ENCODE measurements at regions not wholly inside any gene's neighbourhood (a gene's known extent, or its start where the extent isn't known, plus 50 kb on each side); places are given as distances from the start of the nearest gene placed in this dataset.
A peak's percentile ranks its signal among the peaks of the same experiment; 100 is the strongest.

GRCh38 chr3:99418209-99418635 is 220.2 kb upstream of the COL8A1 start:
- ATAC-seq (peak; percentile 82), FAIRE-seq (peak; percentile 52), DNase-seq (ENCODE audit: low read depth, low spot score) (peak; percentile 52)
- no peak overlapping the region; the same call in 1 of the 2 replicates for H3K9ac ChIP-seq (ENCODE audit: control insufficient read depth, insufficient read depth, low read length)
- peaks cover 11% of the 10 kb centered on the region for H3K4me1 ChIP-seq (ENCODE audit: control insufficient read depth, insufficient read depth, low read length)
- intact Hi-C loops (cut with micrococcal nuclease; ENCODE audit: unreplicated experiment) = loop anchor here (1.0 to 10.0 kb wide), 2 partner anchors 87 to 863 kb away; no protein-coding TSS in a partner anchor
- no peaks in the 10 kb centered on the region for H3K36me3 ChIP-seq (ENCODE audit: control insufficient read depth in 2 of 2, insufficient read depth in 2 of 2, low read length in 1 of 2)
- ChIA-PET POLR2A (interaction anchor here (0.9 kb wide), 1 partner anchor 11 kb away, joined by 3 read pairs; no protein-coding TSS in a partner anchor), CTCF (interaction anchor here (1.0 to 1.5 kb wide), 5 partner anchors 9 to 83 kb away, joined by 3 to 6 read pairs (median 4); no protein-coding TSS in a partner anchor), RAD21 (ENCODE audit: unreplicated experiment) (interaction anchor here (0.7 to 1.9 kb wide), 7 partner anchors 9 to 114 kb away, joined by 3 to 10 read pairs (median 4); no protein-coding TSS in a partner anchor), SMC1A (ENCODE audit: uncharacterized antibody, unreplicated experiment) (interaction anchor here (0.7 to 1.8 kb wide), 6 partner anchors 8 to 214 kb away, joined by 3 to 11 read pairs (median 4); no protein-coding TSS in a partner anchor)
- no peak overlapping the region for H3K4me3 ChIP-seq
- peak overlapping the region; percentile 47 for H3K4me2 ChIP-seq (ENCODE audit: control insufficient read depth, insufficient read depth)
- no TSS peak for BruUV-seq (replicated peaks)
- in situ Hi-C loops (cut with MboI) = no loop called here
- H2AFZ ChIP-seq (ENCODE audit: control insufficient read depth, low read depth, low read length) = peak overlapping the region; percentile 72
- H3K27me3 ChIP-seq (replicated peaks in 1 of 2; ENCODE audit: control insufficient read depth in 2 of 2, insufficient read depth in 2 of 2, low read length in 1 of 2) = no peaks in the 10 kb centered on the region
- no peaks in the 10 kb centered on the region for H3K79me2 ChIP-seq (ENCODE audit: control insufficient read depth, insufficient read depth, low read length)
- H4K20me1 ChIP-seq (ENCODE audit: control insufficient read depth, insufficient read depth) = no peaks in the 10 kb centered on the region
- peak overlapping the region; percentile 89 for H3K27ac ChIP-seq (ENCODE audit: control insufficient read depth, insufficient read depth)
- no peaks in the 10 kb centered on the region; the same call in 1 of the 3 replicates for H3K9me3 ChIP-seq (replicated peaks; ENCODE audit: control insufficient read depth, insufficient read depth, low read length)
- 0% methylated on average over 2 of the region's 2 CpGs for WGBS (ENCODE audit: insufficient coverage, insufficient replicate concordance, low lambda C conversion rate, missing lambda C conversion rate)
- TF ChIP-seq ZNF592 (IDR thresholded peaks at IDR 0.05) = no peak
- TF ChIP-seq, protein P1, sequence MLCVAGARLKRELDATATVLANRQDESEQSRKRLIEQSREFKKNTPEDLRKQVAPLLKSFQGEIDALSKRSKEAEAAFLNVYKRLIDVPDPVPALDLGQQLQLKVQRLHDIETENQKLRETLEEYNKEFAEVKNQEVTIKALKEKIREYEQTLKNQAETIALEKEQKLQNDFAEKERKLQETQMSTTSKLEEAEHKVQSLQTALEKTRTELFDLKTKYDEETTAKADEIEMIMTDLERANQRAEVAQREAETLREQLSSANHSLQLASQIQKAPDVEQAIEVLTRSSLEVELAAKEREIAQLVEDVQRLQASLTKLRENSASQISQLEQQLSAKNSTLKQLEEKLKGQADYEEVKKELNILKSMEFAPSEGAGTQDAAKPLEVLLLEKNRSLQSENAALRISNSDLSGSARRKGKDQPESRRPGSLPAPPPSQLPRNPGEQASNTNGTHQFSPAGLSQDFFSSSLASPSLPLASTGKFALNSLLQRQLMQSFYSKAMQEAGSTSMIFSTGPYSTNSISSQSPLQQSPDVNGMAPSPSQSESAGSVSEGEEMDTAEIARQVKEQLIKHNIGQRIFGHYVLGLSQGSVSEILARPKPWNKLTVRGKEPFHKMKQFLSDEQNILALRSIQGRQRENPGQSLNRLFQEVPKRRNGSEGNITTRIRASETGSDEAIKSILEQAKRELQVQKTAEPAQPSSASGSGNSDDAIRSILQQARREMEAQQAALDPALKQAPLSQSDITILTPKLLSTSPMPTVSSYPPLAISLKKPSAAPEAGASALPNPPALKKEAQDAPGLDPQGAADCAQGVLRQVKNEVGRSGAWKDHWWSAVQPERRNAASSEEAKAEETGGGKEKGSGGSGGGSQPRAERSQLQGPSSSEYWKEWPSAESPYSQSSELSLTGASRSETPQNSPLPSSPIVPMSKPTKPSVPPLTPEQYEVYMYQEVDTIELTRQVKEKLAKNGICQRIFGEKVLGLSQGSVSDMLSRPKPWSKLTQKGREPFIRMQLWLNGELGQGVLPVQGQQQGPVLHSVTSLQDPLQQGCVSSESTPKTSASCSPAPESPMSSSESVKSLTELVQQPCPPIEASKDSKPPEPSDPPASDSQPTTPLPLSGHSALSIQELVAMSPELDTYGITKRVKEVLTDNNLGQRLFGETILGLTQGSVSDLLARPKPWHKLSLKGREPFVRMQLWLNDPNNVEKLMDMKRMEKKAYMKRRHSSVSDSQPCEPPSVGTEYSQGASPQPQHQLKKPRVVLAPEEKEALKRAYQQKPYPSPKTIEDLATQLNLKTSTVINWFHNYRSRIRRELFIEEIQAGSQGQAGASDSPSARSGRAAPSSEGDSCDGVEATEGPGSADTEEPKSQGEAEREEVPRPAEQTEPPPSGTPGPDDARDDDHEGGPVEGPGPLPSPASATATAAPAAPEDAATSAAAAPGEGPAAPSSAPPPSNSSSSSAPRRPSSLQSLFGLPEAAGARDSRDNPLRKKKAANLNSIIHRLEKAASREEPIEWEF (IDR thresholded peaks at IDR 0.05; ENCODE audit: insufficient replicate concordance, low read depth, low read length) = peak; percentile 72
- 0 out of 2 replicates have a peak, but pooled peaks have one; percentile 30 for TF ChIP-seq MEF2A (IDR thresholded peaks at IDR 0.05; ENCODE audit: insufficient read depth, low read depth, low read length)
- peak; percentile 77 for TF ChIP-seq JUNB (IDR thresholded peaks at IDR 0.05)
- 0 out of 4 replicates have a peak, but pooled peaks of 1 of the 2 experiments have one; percentile 6 for TF ChIP-seq IKZF2 (IDR thresholded peaks at IDR 0.05)
- TF ChIP-seq RUNX3 (IDR thresholded peaks at IDR 0.05; ENCODE audit: low read length) = peak; percentile 72
- TF ChIP-seq NRF1 (conservative IDR thresholded peaks at IDR 0.05; ENCODE audit: low read depth, low read length) = no peak
- TF ChIP-seq, protein P2, sequence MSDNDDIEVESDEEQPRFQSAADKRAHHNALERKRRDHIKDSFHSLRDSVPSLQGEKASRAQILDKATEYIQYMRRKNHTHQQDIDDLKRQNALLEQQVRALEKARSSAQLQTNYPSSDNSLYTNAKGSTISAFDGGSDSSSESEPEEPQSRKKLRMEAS (IDR thresholded peaks at IDR 0.05; ENCODE audit: low read depth, low read length) = no peak
- no peak for TF ChIP-seq NR2C2 (IDR thresholded peaks at IDR 0.05; ENCODE audit: borderline replicate concordance, control insufficient read depth, insufficient read length, low read depth)
- TF ChIP-seq, protein P3, sequence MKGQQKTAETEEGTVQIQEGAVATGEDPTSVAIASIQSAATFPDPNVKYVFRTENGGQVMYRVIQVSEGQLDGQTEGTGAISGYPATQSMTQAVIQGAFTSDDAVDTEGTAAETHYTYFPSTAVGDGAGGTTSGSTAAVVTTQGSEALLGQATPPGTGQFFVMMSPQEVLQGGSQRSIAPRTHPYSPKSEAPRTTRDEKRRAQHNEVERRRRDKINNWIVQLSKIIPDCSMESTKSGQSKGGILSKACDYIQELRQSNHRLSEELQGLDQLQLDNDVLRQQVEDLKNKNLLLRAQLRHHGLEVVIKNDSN (IDR thresholded peaks at IDR 0.05; ENCODE audit: borderline replicate concordance, extremely low read length, insufficient read depth, low read depth, low read length) = no peak
- TF ChIP-seq, protein P4, sequence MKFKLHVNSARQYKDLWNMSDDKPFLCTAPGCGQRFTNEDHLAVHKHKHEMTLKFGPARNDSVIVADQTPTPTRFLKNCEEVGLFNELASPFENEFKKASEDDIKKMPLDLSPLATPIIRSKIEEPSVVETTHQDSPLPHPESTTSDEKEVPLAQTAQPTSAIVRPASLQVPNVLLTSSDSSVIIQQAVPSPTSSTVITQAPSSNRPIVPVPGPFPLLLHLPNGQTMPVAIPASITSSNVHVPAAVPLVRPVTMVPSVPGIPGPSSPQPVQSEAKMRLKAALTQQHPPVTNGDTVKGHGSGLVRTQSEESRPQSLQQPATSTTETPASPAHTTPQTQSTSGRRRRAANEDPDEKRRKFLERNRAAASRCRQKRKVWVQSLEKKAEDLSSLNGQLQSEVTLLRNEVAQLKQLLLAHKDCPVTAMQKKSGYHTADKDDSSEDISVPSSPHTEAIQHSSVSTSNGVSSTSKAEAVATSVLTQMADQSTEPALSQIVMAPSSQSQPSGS (IDR thresholded peaks at IDR 0.05; ENCODE audit: low read length) = peak; percentile 96
